HCT116 (cell line): ENCODE measurements at regions not wholly inside any gene's neighbourhood (a gene's known extent, or its start where the extent isn't known, plus 50 kb on each side); places are given as distances from the start of the nearest gene placed in this dataset.

Source experiments
- ATAC-seq: fragments of 200-7000 bp; cut with Tn5 transposase; 2 replicates; pipeline ENCODE4 v1.9.1; 2020; ENCODE audit warnings: mild to moderate bottlenecking, moderate library complexity
- BruUV-seq: library from RNA; stranded (reverse); fragments of 400-500 nt; replicated peaks from 2 replicates; lab custom pipeline; 2021; lab: Mats Ljungman, UMichigan
- CTCF ChIA-PET: fragments of 300-600 bp; sonication (Branson Sonifier 250); formaldehyde crosslinking; loops from one replicate; lab custom pipeline; 2021; ENCODE audit warnings: antibody characterized with exemption; lab: Charles Lee
- POLR2A ChIA-PET: fragments of 300-600, 350-600 bp; sonication (Branson Sonifier 250); formaldehyde crosslinking; loops from one replicate; lab custom pipeline; 2021; ENCODE audit warnings: antibody characterized with exemption; lab: Charles Lee
- RAD21 ChIA-PET, 2 experiments: fragments of 300-600 bp; sonication (Branson Sonifier 250); formaldehyde crosslinking; loops; one replicate each; lab custom pipeline; 2023; ENCODE audit warnings: low total read pairs in 2 of 2; ENCODE audit not compliant: uncharacterized antibody in 2 of 2, unreplicated experiment in 2 of 2, low non-redundant PET in 1 of 2; lab: Charles Lee
- DNase-seq: peaks from one replicate; pipeline ENCODE4 v3.0.0-alpha.2; 2010; ENCODE audit warnings: low read depth, low spot score
- H2AFZ ChIP-seq: fragments of 200-600 bp; shearing (Covaris generic), sonication (generic); 2 replicates; pipeline ENCODE4 v1.6.1; 2017; ENCODE audit warnings: low read depth, mixed run types, mixed read lengths, antibody characterized with exemption, low read length; ENCODE audit not compliant: poor library complexity, severe bottlenecking
- H3K27ac ChIP-seq: 2 replicates; pipeline ENCODE4 v1.5.1; 2012; ENCODE audit warnings: low read depth, low read length
- H3K27me3 ChIP-seq: fragments of 200-600 bp; sonication (generic); 2 replicates; pipeline ENCODE4 v1.6.1; 2016; ENCODE audit warnings: mixed run types, low read length, mixed read lengths; ENCODE audit not compliant: insufficient read depth
- H3K36me3 ChIP-seq, 2 experiments: fragments of 200-500 bp in 1 of 2; fragments of 200-600 bp in 1 of 2; sonication (Bioruptor generic) in 1 of 2; sonication (generic) in 1 of 2; 2 replicates each; pipeline versions ENCODE4 v1.5.1 to v1.6.1; 2014 to 2016; ENCODE audit warnings: low read length in 2 of 2, inconsistent platforms in 1 of 2, mixed read lengths in 1 of 2, mixed run types in 1 of 2; ENCODE audit not compliant: insufficient read depth in 2 of 2, control insufficient read depth in 1 of 2
- H3K4me1 ChIP-seq, 2 experiments: fragments of 200-600 bp in 1 of 2; sonication (generic) in 1 of 2; 2 replicates each; pipeline versions ENCODE4 v1.5.1 to v1.6.1; 2012 to 2017; ENCODE audit warnings: low read length in 2 of 2, inconsistent platforms in 1 of 2, mild to moderate bottlenecking in 1 of 2, mixed read lengths in 1 of 2, mixed run types in 1 of 2, moderate library complexity in 1 of 2; ENCODE audit not compliant: insufficient read depth in 2 of 2, control insufficient read depth in 1 of 2
- H3K4me2 ChIP-seq: fragments of 200-600 bp; sonication (generic); 2 replicates; pipeline ENCODE4 v1.6.1; 2017; ENCODE audit warnings: mixed run types, low read length, mixed read lengths
- H3K4me3 ChIP-seq, 2 experiments: fragments of 200-600 bp in 1 of 2; sonication (generic) in 1 of 2; replicated peaks in 1 of 2; 2 replicates each; pipeline ENCODE4 v1.5.1; 2011 to 2016; ENCODE audit warnings: low read length in 2 of 2, control low read depth in 1 of 2, low read depth in 1 of 2, mild to moderate bottlenecking in 1 of 2, mixed read lengths in 1 of 2, mixed run types in 1 of 2
- H3K79me2 ChIP-seq: fragments of 200-600 bp; sonication (generic); 2 replicates; pipeline ENCODE4 v1.6.1; 2017; ENCODE audit warnings: mild to moderate bottlenecking, mixed run types, low read length, moderate library complexity, mixed read lengths; ENCODE audit not compliant: insufficient read depth
- H3K9ac ChIP-seq: fragments of 200-600 bp; sonication (generic); 2 replicates; pipeline ENCODE4 v1.6.1; 2016; ENCODE audit warnings: low read length, mixed read lengths
- H3K9me2 ChIP-seq: fragments of 200-600 bp; sonication (generic), shearing (Covaris generic); 2 replicates; pipeline ENCODE4 v1.6.1; 2017; ENCODE audit warnings: mixed run types, mild to moderate bottlenecking, moderate library complexity; ENCODE audit not compliant: insufficient read depth
- H3K9me3 ChIP-seq, 2 experiments: fragments of 200-500 bp in 1 of 2; fragments of 200-600 bp in 1 of 2; sonication (Bioruptor generic) in 1 of 2; sonication (generic) in 1 of 2; 2 replicates each; pipeline ENCODE4 v1.6.1; 2014 to 2017; ENCODE audit warnings: low read length in 2 of 2, mixed read lengths in 2 of 2, inconsistent platforms in 1 of 2, low read depth in 1 of 2, mild to moderate bottlenecking in 1 of 2, mixed run types in 1 of 2, moderate library complexity in 1 of 2; ENCODE audit not compliant: control insufficient read depth in 1 of 2, insufficient read depth in 1 of 2
- H4K20me1 ChIP-seq: fragments of 200-600 bp; sonication (generic), shearing (Covaris generic); 2 replicates; pipeline ENCODE4 v1.6.1; 2017; ENCODE audit warnings: mixed run types, mild to moderate bottlenecking, moderate library complexity; ENCODE audit not compliant: insufficient read depth
- CEBPB ChIP-seq: IDR thresholded peaks from 2 replicates; pipeline ENCODE4 v1.6.1; 2012; ENCODE audit warnings: low read depth
- EGR1 ChIP-seq: IDR thresholded peaks from 2 replicates; pipeline ENCODE4 v1.6.1; 2012; ENCODE audit warnings: low read depth
- JUND ChIP-seq: IDR thresholded peaks from 2 replicates; pipeline ENCODE4 v1.6.1; 2012
- POLR2A ChIP-seq: IDR thresholded peaks from 2 replicates; pipeline ENCODE4 v1.7.0; 2011; ENCODE audit warnings: borderline replicate concordance; ENCODE audit not compliant: insufficient read depth, insufficient read length; ENCODE audit errors: extremely low read depth
- POLR2AphosphoS5 ChIP-seq: IDR thresholded peaks from 2 replicates; pipeline ENCODE4 v1.6.1; 2011; ENCODE audit warnings: mild to moderate bottlenecking, low read depth, low read length, moderate library complexity
- TCF7L2 ChIP-seq: IDR thresholded peaks from 2 replicates; pipeline ENCODE4 v1.7.0; 2011; ENCODE audit warnings: borderline replicate concordance, inconsistent platforms; ENCODE audit not compliant: insufficient read depth, insufficient read length; ENCODE audit errors: extremely low read depth
- YY1 ChIP-seq: IDR thresholded peaks from 2 replicates; pipeline ENCODE4 v1.6.1; 2011; ENCODE audit warnings: low read length, low read depth, moderate library complexity, mild to moderate bottlenecking; ENCODE audit not compliant: insufficient replicate concordance; ENCODE audit errors: extremely low read depth
- ZFX ChIP-seq: fragments of 450-650 bp; IDR thresholded peaks from 2 replicates; pipeline ENCODE4 v1.6.1; 2017
- intact Hi-C: fragments of 100-400 bp; cut with micrococcal nuclease; formaldehyde crosslinking; loops from 2 replicates; pipeline ENCODE4 v1.10.0; 2022
- TF ChIP-seq, protein P1 (sequence below): IDR thresholded peaks from 2 replicates; pipeline ENCODE4 v1.6.1; 2012
- TF ChIP-seq, protein P2 (sequence below): IDR thresholded peaks from 2 replicates; pipeline ENCODE4 v1.6.1; 2011; ENCODE audit warnings: mild to moderate bottlenecking, low read length, moderate library complexity; ENCODE audit not compliant: insufficient replicate concordance; ENCODE audit errors: extremely low read depth

DNA sequence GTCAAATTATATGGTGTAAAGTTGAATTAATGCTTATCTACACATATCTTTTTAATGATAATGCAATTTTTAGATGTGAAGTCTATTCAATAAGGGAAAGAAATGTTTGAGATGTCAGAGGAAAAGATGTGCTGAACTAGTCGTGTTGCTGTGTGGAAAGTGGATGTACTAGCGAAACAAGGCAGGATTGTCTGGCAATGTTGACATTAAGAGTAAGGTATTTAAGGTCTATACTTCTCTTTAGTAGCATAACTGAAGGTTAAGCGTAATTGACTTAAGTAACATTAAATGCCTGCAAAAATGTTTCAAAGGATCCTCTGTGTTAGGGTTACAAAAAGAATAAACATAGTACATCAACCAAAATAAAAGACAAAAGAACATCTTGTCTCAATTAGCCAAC, 787.3 kb upstream of the KLHL1 start:
- no peaks in the 10 kb centered on the region for H3K27me3 ChIP-seq
- intact Hi-C loops: no loop called here
- H3K27ac ChIP-seq: no peak overlapping the region
- ChIA-PET POLR2A (no interaction called here), CTCF (no interaction called here), RAD21 (no interaction called here)
- no peak overlapping the region for H3K4me3 ChIP-seq
- DNase-seq (no peak), ATAC-seq (no peak)
- no peaks in the 10 kb centered on the region for H3K9me2 ChIP-seq
- no peak overlapping the region for H2AFZ ChIP-seq
- TF ChIP-seq JUND (no peak), YY1 (no peak), ZFX (no peak), POLR2A (no peak), EGR1 (no peak), CEBPB (no peak), TCF7L2 (no peak), POLR2AphosphoS5 (no peak)
- TF ChIP-seq, protein P1, sequence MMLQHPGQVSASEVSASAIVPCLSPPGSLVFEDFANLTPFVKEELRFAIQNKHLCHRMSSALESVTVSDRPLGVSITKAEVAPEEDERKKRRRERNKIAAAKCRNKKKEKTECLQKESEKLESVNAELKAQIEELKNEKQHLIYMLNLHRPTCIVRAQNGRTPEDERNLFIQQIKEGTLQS: no peak
- TF ChIP-seq, protein P2, sequence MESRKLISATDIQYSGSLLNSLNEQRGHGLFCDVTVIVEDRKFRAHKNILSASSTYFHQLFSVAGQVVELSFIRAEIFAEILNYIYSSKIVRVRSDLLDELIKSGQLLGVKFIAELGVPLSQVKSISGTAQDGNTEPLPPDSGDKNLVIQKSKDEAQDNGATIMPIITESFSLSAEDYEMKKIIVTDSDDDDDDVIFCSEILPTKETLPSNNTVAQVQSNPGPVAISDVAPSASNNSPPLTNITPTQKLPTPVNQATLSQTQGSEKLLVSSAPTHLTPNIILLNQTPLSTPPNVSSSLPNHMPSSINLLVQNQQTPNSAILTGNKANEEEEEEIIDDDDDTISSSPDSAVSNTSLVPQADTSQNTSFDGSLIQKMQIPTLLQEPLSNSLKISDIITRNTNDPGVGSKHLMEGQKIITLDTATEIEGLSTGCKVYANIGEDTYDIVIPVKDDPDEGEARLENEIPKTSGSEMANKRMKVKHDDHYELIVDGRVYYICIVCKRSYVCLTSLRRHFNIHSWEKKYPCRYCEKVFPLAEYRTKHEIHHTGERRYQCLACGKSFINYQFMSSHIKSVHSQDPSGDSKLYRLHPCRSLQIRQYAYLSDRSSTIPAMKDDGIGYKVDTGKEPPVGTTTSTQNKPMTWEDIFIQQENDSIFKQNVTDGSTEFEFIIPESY: no peak
- H3K4me2 ChIP-seq: no peak overlapping the region
- H3K9ac ChIP-seq: no peak overlapping the region
- no peaks in the 10 kb centered on the region for H3K79me2 ChIP-seq
- no peaks in the 10 kb centered on the region for H3K9me3 ChIP-seq
- H3K36me3 ChIP-seq: no peaks in the 10 kb centered on the region
- BruUV-seq: no TSS peak
- H3K4me1 ChIP-seq: no peaks in the 10 kb centered on the region
- H4K20me1 ChIP-seq: no peaks in the 10 kb centered on the region
